WTC11 (cell line): ENCODE measurements at regions not wholly inside any gene's neighbourhood (a gene's known extent, or its start where the extent isn't known, plus 50 kb on each side); places are given as distances from the start of the nearest gene placed in this dataset.

ENCODE experiments used
- ATAC-seq: fragments of 200-7000 bp; cut with Tn5 transposase; 2 replicates; pipeline ENCODE4 v1.10.0; 2021; ENCODE audit warnings: mild to moderate bottlenecking, moderate library complexity
- CTCF ChIA-PET: fragments of 300-600 bp; sonication (Branson Sonifier 250); formaldehyde crosslinking; loops from one replicate; lab custom pipeline; 2021; ENCODE audit warnings: antibody characterized with exemption; lab: Charles Lee
- POLR2A ChIA-PET: fragments of 350-600 bp; sonication (Branson Sonifier 250); formaldehyde crosslinking; loops from one replicate; lab custom pipeline; 2021; ENCODE audit warnings: antibody characterized with exemption; lab: Charles Lee
- DNase-seq: peaks from one replicate; pipeline ENCODE4 v3.0.0; 2021; ENCODE audit warnings: low spot score
- H3K27ac Mint-ChIP-seq: 2 replicates; pipeline ENCODE4 v1.8.0; 2021; ENCODE audit warnings: mixed read lengths
- H3K27me3 Mint-ChIP-seq: 2 replicates; pipeline ENCODE4 v1.8.0; 2021; ENCODE audit warnings: low read depth, mild to moderate bottlenecking, moderate library complexity, mixed read lengths
- H3K36me3 Mint-ChIP-seq: 2 replicates; pipeline ENCODE4 v1.8.0; 2021; ENCODE audit warnings: mixed read lengths
- H3K4me1 Mint-ChIP-seq: 2 replicates; pipeline ENCODE4 v1.8.0; 2022; ENCODE audit warnings: mixed read lengths
- H3K4me3 Mint-ChIP-seq: 2 replicates; pipeline ENCODE4 v1.8.0; 2021; ENCODE audit warnings: mild to moderate bottlenecking, moderate library complexity, mixed read lengths
- H3K9me3 Mint-ChIP-seq: 2 replicates; pipeline ENCODE4 v1.8.0; 2021; ENCODE audit warnings: mixed read lengths
- ATF6 ChIP-seq: sonication (generic); formaldehyde crosslinking; IDR thresholded peaks from 2 replicates; pipeline ENCODE4 v1.8.1; 2023; ENCODE audit warnings: mild to moderate bottlenecking, missing genetic modification reagents
- CDX4 ChIP-seq: fragments of 250-450 bp; sonication (Bioruptor Pico); IDR thresholded peaks from 2 replicates; pipeline ENCODE4 v1.9.0; 2021; ENCODE audit warnings: moderate library complexity, mild to moderate bottlenecking, inconsistent platforms, borderline replicate concordance
- E2F4 ChIP-seq: sonication (generic); formaldehyde crosslinking; IDR thresholded peaks from 2 replicates; pipeline ENCODE4 v1.8.1; 2022; ENCODE audit warnings: low read depth, mild to moderate bottlenecking, moderate library complexity, missing genetic modification reagents, borderline replicate concordance
- FOXJ3 ChIP-seq: sonication (generic); formaldehyde crosslinking; IDR thresholded peaks from 2 replicates; pipeline ENCODE4 v1.9.0; 2021; ENCODE audit warnings: missing genetic modification reagents, mild to moderate bottlenecking, borderline replicate concordance
- GABPB1 ChIP-seq: sonication (generic); formaldehyde crosslinking; IDR thresholded peaks from 2 replicates; pipeline ENCODE4 v1.8.1; 2023; ENCODE audit warnings: mild to moderate bottlenecking, missing genetic modification reagents
- GRHL2 ChIP-seq: fragments of 250-450 bp; sonication (Bioruptor Pico); IDR thresholded peaks from 2 replicates; pipeline ENCODE4 v1.8.0; 2022; ENCODE audit warnings: mild to moderate bottlenecking, moderate library complexity; ENCODE audit not compliant: insufficient replicate concordance, severe bottlenecking
- HMGA2 ChIP-seq: fragments of 250-450 bp; sonication (Bioruptor Pico); IDR thresholded peaks from 2 replicates; pipeline ENCODE4 v1.4.0; 2021; ENCODE audit warnings: mild to moderate bottlenecking, moderate library complexity
- HMGXB4 ChIP-seq: sonication (generic); formaldehyde crosslinking; IDR thresholded peaks from 2 replicates; pipeline ENCODE4 v1.8.1; 2023; ENCODE audit warnings: mild to moderate bottlenecking, moderate library complexity, missing genetic modification reagents
- IRF2 ChIP-seq: sonication (generic); formaldehyde crosslinking; IDR thresholded peaks from 2 replicates; pipeline ENCODE4 v1.8.0; 2022; ENCODE audit warnings: low read depth, missing genetic modification reagents, borderline replicate concordance
- JUN ChIP-seq: sonication (generic); formaldehyde crosslinking; IDR thresholded peaks from 2 replicates; pipeline ENCODE4 v1.8.0; 2023; ENCODE audit warnings: mild to moderate bottlenecking, missing genetic modification reagents
- NR1H2 ChIP-seq: sonication (generic); formaldehyde crosslinking; IDR thresholded peaks from 2 replicates; pipeline ENCODE4 v1.9.0; 2021; ENCODE audit warnings: mild to moderate bottlenecking, moderate library complexity, missing genetic modification reagents
- PRDM15 ChIP-seq: sonication (generic); formaldehyde crosslinking; IDR thresholded peaks from 2 replicates; pipeline ENCODE4 v1.8.0; 2022; ENCODE audit warnings: missing genetic modification reagents
- RORB ChIP-seq: fragments of 250-450 bp; sonication (Bioruptor Pico); IDR thresholded peaks from 2 replicates; pipeline ENCODE4 v1.9.0; 2021; ENCODE audit warnings: mild to moderate bottlenecking
- SMAD4 ChIP-seq: sonication (generic); formaldehyde crosslinking; IDR thresholded peaks from 2 replicates; pipeline ENCODE4 v1.8.0; 2022; ENCODE audit warnings: mild to moderate bottlenecking, missing genetic modification reagents
- TEAD1 ChIP-seq: sonication (generic); formaldehyde crosslinking; IDR thresholded peaks from 2 replicates; pipeline ENCODE4 v1.8.0; 2022; ENCODE audit warnings: mild to moderate bottlenecking, missing genetic modification reagents
- ZBTB21 ChIP-seq: sonication (generic); formaldehyde crosslinking; IDR thresholded peaks from 2 replicates; pipeline ENCODE4 v1.8.1; 2023; ENCODE audit warnings: mild to moderate bottlenecking, missing genetic modification reagents, borderline replicate concordance
- ZNF232 ChIP-seq: sonication (generic); formaldehyde crosslinking; IDR thresholded peaks from 2 replicates; pipeline ENCODE4 v1.8.0; 2022; ENCODE audit warnings: mild to moderate bottlenecking, missing genetic modification reagents
- ZNF396 ChIP-seq: fragments of 250-450 bp; sonication (Bioruptor Pico); IDR thresholded peaks from 2 replicates; pipeline ENCODE4 v1.8.0; 2021; ENCODE audit warnings: mild to moderate bottlenecking, moderate library complexity, borderline replicate concordance
- ZNF425 ChIP-seq: fragments of 250-450 bp; sonication (Bioruptor Pico); conservative IDR thresholded peaks from 2 replicates; pipeline ENCODE4 v1.9.0; 2021; ENCODE audit warnings: mild to moderate bottlenecking

GRCh38 chr11:115920841-115921480 is 416.7 kb upstream of the CADM1 start (continued):
- TF ChIP-seq PRDM15 (CRISPR knock-in tag) (no peak), NR1H2 (CRISPR knock-in tag) (no peak), FOXJ3 (no peak), GABPB1 (CRISPR knock-in tag) (no peak)

- CTCF ChIA-PET, result no interaction called here
- H3K27ac Mint-ChIP-seq, result no peak overlapping the region
- DNase-seq, result no peak
- H3K36me3 Mint-ChIP-seq, result no peaks in the 10 kb centered on the region
- TF ChIP-seq ZNF425 (no peak), HMGA2 (CRISPR knock-in tag) (no peak), SMAD4 (no peak), IRF2 (CRISPR knock-in tag) (no peak), E2F4 (CRISPR knock-in tag) (no peak)
- TF ChIP-seq, all 79 proteins: peak for 0
- Mint-ChIP-seq H3K4me3 (no peak overlapping the region), H3K27me3 (peaks cover 4% of the 10 kb centered on the region), H3K4me1 (peaks cover 6% of the 10 kb centered on the region; the same call in 1 of the 2 replicates), H3K9me3 (no peaks in the 10 kb centered on the region)
- POLR2A ChIA-PET, result no interaction called here
- ATAC-seq, result no peak
Measured at GRCh38 chr11:115920092-115920461, 415.9 kb upstream of the CADM1 start.

GRCh38 chr11:115919341-115920091 is 415.3 kb upstream of the CADM1 start:
- ATAC-seq (no peak), DNase-seq (no peak)
- H3K27me3 Mint-ChIP-seq, result peaks cover 4% of the 10 kb centered on the region
- ChIA-PET POLR2A (interaction anchor here (0.6 kb wide), 1 partner anchor 1752 kb away, joined by 3 read pairs; no protein-coding TSS in a partner anchor), CTCF (interaction anchor here (1.3 kb wide), 1 partner anchor 8 kb away, joined by 4 read pairs; no protein-coding TSS in a partner anchor)
- H3K27ac Mint-ChIP-seq, result no peak overlapping the region
- peaks cover 6% of the 10 kb centered on the region; the same call in 1 of the 2 replicates for H3K4me1 Mint-ChIP-seq
- H3K36me3 Mint-ChIP-seq, result no peaks in the 10 kb centered on the region
- no peak overlapping the region for H3K4me3 Mint-ChIP-seq
- no peaks in the 10 kb centered on the region for H3K9me3 Mint-ChIP-seq
- no peak for TF ChIP-seq ATF6 (CRISPR knock-in tag)
- TF ChIP-seq TEAD1 (CRISPR knock-in tag), result no peak
- TF ChIP-seq HMGXB4 (CRISPR knock-in tag), result no peak
- TF ChIP-seq ZNF232, result no peak
- no peak for TF ChIP-seq GRHL2
- TF ChIP-seq RORB, result no peak
- TF ChIP-seq JUN, result no peak
- TF ChIP-seq CDX4 (CRISPR knock-in tag), result no peak
- no peak for TF ChIP-seq ZBTB21 (CRISPR knock-in tag)
- no peak for TF ChIP-seq ZNF396 (CRISPR knock-in tag)
- TF ChIP-seq GABPB1 (CRISPR knock-in tag), result no peak
- TF ChIP-seq, all 79 proteins: peak for 0
